ENCODE measurements at regions not wholly inside any gene's neighbourhood (a gene's known extent, or its start where the extent isn't known, plus 50 kb on each side); places are given as distances from the start of the nearest gene placed in this dataset.

DNA sequence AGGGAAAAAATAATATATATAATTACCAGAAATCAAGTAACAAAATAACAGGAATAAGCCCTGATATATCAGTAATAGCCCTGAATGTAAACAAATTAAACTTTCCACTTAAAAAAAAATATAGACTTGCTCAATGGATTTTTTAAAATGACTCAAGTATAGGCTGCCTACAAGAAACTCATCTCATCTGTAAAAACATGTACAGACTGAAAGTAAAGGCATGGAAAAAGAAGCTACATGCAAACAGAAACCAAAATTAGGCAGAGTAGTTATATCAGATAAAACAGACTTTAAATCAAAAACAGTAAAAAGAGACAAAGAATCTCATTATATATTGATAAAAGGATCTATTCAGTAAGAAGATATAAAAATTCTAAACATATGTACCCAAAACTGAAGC, 82.4 kb upstream of the STT3B start:
- no peak overlapping the region for H3K9ac ChIP-seq (ENCODE audit: insufficient read depth, low read depth, low read length)
- ATAC-seq (no peak), FAIRE-seq (no peak), DNase-seq (ENCODE audit: low spot score) (no peak)
- peaks cover 6% of the 10 kb centered on the region; the same call in 1 of the 2 replicates for H3K4me1 ChIP-seq (ENCODE audit: insufficient read depth, low read length)
- H2AFZ ChIP-seq (ENCODE audit: low read length) = no peak overlapping the region
- in situ Hi-C loops (cut with HindIII; ENCODE audit: extremely low pct_ligation_motif_present, low pct_unique_long_range_greater_than_20kb) (loop anchor here (25.0 kb wide), 1 partner anchor 663 kb away; no protein-coding TSS in a partner anchor), intact Hi-C loops (cut with micrococcal nuclease; ENCODE audit: unreplicated experiment) (no loop called here)
- H3K9me3 ChIP-seq (ENCODE audit: low read length) = no peaks in the 10 kb centered on the region
- BruUV-seq (replicated peaks) = no TSS peak
- no peaks in the 10 kb centered on the region for H4K20me1 ChIP-seq (ENCODE audit: insufficient read depth, low read length)
- ChIA-PET CTCF (ENCODE audit: low intra/inter-chr PET ratio, low total read pairs) (no interaction called here), POLR2A (no interaction called here)
- no peak overlapping the region for H3K4me3 ChIP-seq (replicated peaks in 1 of 3; ENCODE audit: insufficient read depth in 1 of 3, low read depth in 2 of 3, low read length in 3 of 3)
- no peak overlapping the region for H3K4me2 ChIP-seq (ENCODE audit: low read depth, low read length)
- no peaks in the 10 kb centered on the region for H3K79me2 ChIP-seq (ENCODE audit: insufficient read depth, low read length)
- H3K27me3 ChIP-seq (ENCODE audit: control insufficient read depth in 1 of 2, insufficient read depth in 2 of 2, low read length in 2 of 2) = peaks cover 0 to 4% of the 10 kb centered on the region in 2 experiments; a peak in 1 of 5 replicates
- no peak overlapping the region for H3K27ac ChIP-seq (ENCODE audit: extremely low read length, insufficient read depth, low read length)
- TF ChIP-seq ZNF264 (CRISPR knock-in tag; IDR thresholded peaks at IDR 0.05) = no peak
- TF ChIP-seq ZFAT (CRISPR knock-in tag; conservative IDR thresholded peaks at IDR 0.05) = no peak
- TF ChIP-seq, protein P1, sequence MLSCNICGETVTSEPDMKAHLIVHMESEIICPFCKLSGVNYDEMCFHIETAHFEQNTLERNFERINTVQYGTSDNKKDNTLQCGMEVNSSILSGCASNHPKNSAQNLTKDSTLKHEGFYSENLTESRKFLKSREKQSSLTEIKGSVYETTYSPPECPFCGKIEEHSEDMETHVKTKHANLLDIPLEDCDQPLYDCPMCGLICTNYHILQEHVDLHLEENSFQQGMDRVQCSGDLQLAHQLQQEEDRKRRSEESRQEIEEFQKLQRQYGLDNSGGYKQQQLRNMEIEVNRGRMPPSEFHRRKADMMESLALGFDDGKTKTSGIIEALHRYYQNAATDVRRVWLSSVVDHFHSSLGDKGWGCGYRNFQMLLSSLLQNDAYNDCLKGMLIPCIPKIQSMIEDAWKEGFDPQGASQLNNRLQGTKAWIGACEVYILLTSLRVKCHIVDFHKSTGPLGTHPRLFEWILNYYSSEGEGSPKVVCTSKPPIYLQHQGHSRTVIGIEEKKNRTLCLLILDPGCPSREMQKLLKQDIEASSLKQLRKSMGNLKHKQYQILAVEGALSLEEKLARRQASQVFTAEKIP (CRISPR knock-in tag; IDR thresholded peaks at IDR 0.05; ENCODE audit: borderline replicate concordance) = no peak
- no peak for TF ChIP-seq CHD2 (IDR thresholded peaks at IDR 0.05; ENCODE audit: low read depth, low read length)
- TF ChIP-seq ZNF34 (CRISPR knock-in tag; IDR thresholded peaks at IDR 0.05; ENCODE audit: borderline replicate concordance) = no peak
- no peak for TF ChIP-seq TBP (CRISPR knock-in tag; IDR thresholded peaks at IDR 0.05)
- TF ChIP-seq, protein P2, sequence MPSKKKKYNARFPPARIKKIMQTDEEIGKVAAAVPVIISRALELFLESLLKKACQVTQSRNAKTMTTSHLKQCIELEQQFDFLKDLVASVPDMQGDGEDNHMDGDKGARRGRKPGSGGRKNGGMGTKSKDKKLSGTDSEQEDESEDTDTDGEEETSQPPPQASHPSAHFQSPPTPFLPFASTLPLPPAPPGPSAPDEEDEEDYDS (CRISPR knock-in tag; IDR thresholded peaks at IDR 0.05) = no peak
- TF ChIP-seq, protein P3, sequence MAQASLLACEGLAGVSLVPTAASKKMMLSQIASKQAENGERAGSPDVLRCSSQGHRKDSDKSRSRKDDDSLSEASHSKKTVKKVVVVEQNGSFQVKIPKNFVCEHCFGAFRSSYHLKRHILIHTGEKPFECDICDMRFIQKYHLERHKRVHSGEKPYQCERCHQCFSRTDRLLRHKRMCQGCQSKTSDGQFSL (CRISPR knock-in tag; IDR thresholded peaks at IDR 0.05) = no peak
- TF ChIP-seq ZNF670 (CRISPR knock-in tag; IDR thresholded peaks at IDR 0.05; ENCODE audit: borderline replicate concordance) = no peak
- no peak for TF ChIP-seq YY1 (IDR thresholded peaks at IDR 0.05; ENCODE audit: insufficient read depth, insufficient replicate concordance, low read depth, low read length)
- TF ChIP-seq ONECUT2 (CRISPR knock-in tag; IDR thresholded peaks at IDR 0.05) = no peak
- no peak for TF ChIP-seq JUNB (CRISPR knock-in tag; IDR thresholded peaks at IDR 0.05; ENCODE audit: borderline replicate concordance)
- TF ChIP-seq HNRNPL (IDR thresholded peaks at IDR 0.05; ENCODE audit: low read depth, low read length) = no peak
- TF ChIP-seq MEF2D (CRISPR knock-in tag; IDR thresholded peaks at IDR 0.05) = no peak
- TF ChIP-seq MAFF (IDR thresholded peaks at IDR 0.05; ENCODE audit: low read depth, low read length) = no peak
- TF ChIP-seq KLF15 (CRISPR knock-in tag; IDR thresholded peaks at IDR 0.05; ENCODE audit: borderline replicate concordance) = no peak
- no peak for TF ChIP-seq XRCC5 (optimal IDR thresholded peaks at IDR 0.05; ENCODE audit: low read length)
- no peaks in the 10 kb centered on the region for H3K36me3 ChIP-seq (replicated peaks in 1 of 2; ENCODE audit: control insufficient read depth in 1 of 2, insufficient read depth in 2 of 2, low read length in 2 of 2)

Data from HepG2 (cell line).